Smooth muscle cell (in vitro differentiated cells): ENCODE measurements at regions not wholly inside any gene's neighbourhood (a gene's known extent, or its start where the extent isn't known, plus 50 kb on each side); places are given as distances from the start of the nearest gene placed in this dataset.

Experiments
- DNase-seq: peaks from one replicate; lab custom pipeline; 2025; ENCODE audit not compliant: unreplicated experiment; lab: John Stamatoyannopoulos, UW
- H2AFZ ChIP-seq: fragments of 200-600 bp; sonication (generic); 2 replicates; pipeline ENCODE4 v1.6.0; 2016; ENCODE audit warnings: antibody characterized with exemption, low read depth, mild to moderate bottlenecking
- H3F3A ChIP-seq: fragments of 200-600 bp; sonication (generic); 2 replicates; pipeline ENCODE4 v1.6.0; 2017; ENCODE audit warnings: antibody characterized with exemption, low read depth
- H3K27ac ChIP-seq: fragments of 200-600 bp; sonication (generic); 2 replicates; pipeline ENCODE4 v1.5.1; 2016; ENCODE audit warnings: low read depth, mild to moderate bottlenecking
- H3K27me3 ChIP-seq: fragments of 200-600 bp; sonication (generic); 2 replicates; pipeline ENCODE4 v1.6.1; 2016; ENCODE audit warnings: low read depth, mild to moderate bottlenecking
- H3K36me3 ChIP-seq: fragments of 200-600 bp; sonication (generic); 2 replicates; pipeline ENCODE4 v1.5.1; 2016; ENCODE audit warnings: low read depth
- H3K4me1 ChIP-seq: fragments of 200-600 bp; sonication (generic); 2 replicates; pipeline ENCODE4 v1.5.1; 2016; ENCODE audit warnings: low read depth
- H3K4me2 ChIP-seq: fragments of 200-600 bp; sonication (generic); 2 replicates; pipeline ENCODE4 v1.6.0; 2016; ENCODE audit warnings: mild to moderate bottlenecking
- H3K4me3 ChIP-seq: fragments of 200-600 bp; sonication (generic); 2 replicates; pipeline ENCODE4 v1.5.1; 2016; ENCODE audit warnings: mild to moderate bottlenecking
- H3K79me2 ChIP-seq: fragments of 200-600 bp; sonication (generic); 2 replicates; pipeline ENCODE4 v1.6.0; 2016; ENCODE audit warnings: low read depth, mild to moderate bottlenecking
- H3K9ac ChIP-seq: fragments of 200-600 bp; sonication (generic); 2 replicates; pipeline ENCODE4 v1.6.0; 2016; ENCODE audit warnings: low read depth
- H3K9me3 ChIP-seq: fragments of 200-600 bp; sonication (generic); replicated peaks from 2 replicates; pipeline ENCODE4 v1.5.1; 2016; ENCODE audit warnings: low read depth
- H4K20me1 ChIP-seq: fragments of 200-600 bp; sonication (generic); 2 replicates; pipeline ENCODE4 v1.6.0; 2016; ENCODE audit warnings: low read depth
- WGBS: methylation state at CpG from one replicate; pipeline ENCODE4 v1.1.7; 2016; ENCODE audit warnings: low lambda C conversion rate; 5-methylcytosine and 5-hydroxymethylcytosine counted together
- TF ChIP-seq, protein P1 (sequence below): fragments of 200-600 bp; sonication (generic); IDR thresholded peaks from 2 replicates; pipeline ENCODE4 v1.5.1; 2017; ENCODE audit warnings: borderline replicate concordance, mild to moderate bottlenecking, antibody characterized with exemption; ENCODE audit not compliant: insufficient read depth, poor library complexity, severe bottlenecking

DNA sequence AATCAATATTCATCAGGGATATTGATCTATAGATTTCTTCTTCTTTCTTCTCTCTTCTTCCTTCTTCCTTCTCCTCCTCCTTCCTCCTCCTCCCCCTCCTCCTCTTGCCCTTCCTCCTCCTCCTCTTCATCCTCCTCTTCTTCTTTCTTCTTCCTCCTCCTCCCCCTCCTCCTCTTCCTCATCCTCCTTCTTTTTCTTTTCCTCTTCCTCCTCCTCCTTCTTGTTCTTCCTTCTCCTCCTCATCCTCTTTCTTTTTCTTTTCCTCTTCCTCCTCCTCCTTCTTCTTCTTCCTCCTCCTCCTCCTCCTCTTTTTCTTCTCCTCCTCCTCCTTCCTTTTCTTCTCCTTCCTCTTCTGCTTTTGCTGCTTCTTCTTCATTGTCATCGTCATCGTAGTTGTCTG, 52.4 kb upstream of the SERINC1 start:
- H3K9ac ChIP-seq: no peak overlapping the region
- peaks cover 91% of the 10 kb centered on the region for H3K79me2 ChIP-seq
- H3K4me1 ChIP-seq: no peaks in the 10 kb centered on the region
- H3K27me3 ChIP-seq: no peaks in the 10 kb centered on the region
- H3K36me3 ChIP-seq: peaks cover 12% of the 10 kb centered on the region
- peaks cover 16% of the 10 kb centered on the region for H4K20me1 ChIP-seq
- no peak overlapping the region for H3K4me3 ChIP-seq
- TF ChIP-seq, protein P1, sequence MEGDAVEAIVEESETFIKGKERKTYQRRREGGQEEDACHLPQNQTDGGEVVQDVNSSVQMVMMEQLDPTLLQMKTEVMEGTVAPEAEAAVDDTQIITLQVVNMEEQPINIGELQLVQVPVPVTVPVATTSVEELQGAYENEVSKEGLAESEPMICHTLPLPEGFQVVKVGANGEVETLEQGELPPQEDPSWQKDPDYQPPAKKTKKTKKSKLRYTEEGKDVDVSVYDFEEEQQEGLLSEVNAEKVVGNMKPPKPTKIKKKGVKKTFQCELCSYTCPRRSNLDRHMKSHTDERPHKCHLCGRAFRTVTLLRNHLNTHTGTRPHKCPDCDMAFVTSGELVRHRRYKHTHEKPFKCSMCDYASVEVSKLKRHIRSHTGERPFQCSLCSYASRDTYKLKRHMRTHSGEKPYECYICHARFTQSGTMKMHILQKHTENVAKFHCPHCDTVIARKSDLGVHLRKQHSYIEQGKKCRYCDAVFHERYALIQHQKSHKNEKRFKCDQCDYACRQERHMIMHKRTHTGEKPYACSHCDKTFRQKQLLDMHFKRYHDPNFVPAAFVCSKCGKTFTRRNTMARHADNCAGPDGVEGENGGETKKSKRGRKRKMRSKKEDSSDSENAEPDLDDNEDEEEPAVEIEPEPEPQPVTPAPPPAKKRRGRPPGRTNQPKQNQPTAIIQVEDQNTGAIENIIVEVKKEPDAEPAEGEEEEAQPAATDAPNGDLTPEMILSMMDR: no peak
- no peak overlapping the region for H3K27ac ChIP-seq
- WGBS: 2% methylated on average over 2 of the region's 2 CpGs
- no peak overlapping the region for H3K4me2 ChIP-seq
- no peaks in the 10 kb centered on the region for H3F3A ChIP-seq
- H3K9me3 ChIP-seq: peaks cover 7% of the 10 kb centered on the region
- H2AFZ ChIP-seq: no peak overlapping the region
- DNase-seq: no peak

DNA sequence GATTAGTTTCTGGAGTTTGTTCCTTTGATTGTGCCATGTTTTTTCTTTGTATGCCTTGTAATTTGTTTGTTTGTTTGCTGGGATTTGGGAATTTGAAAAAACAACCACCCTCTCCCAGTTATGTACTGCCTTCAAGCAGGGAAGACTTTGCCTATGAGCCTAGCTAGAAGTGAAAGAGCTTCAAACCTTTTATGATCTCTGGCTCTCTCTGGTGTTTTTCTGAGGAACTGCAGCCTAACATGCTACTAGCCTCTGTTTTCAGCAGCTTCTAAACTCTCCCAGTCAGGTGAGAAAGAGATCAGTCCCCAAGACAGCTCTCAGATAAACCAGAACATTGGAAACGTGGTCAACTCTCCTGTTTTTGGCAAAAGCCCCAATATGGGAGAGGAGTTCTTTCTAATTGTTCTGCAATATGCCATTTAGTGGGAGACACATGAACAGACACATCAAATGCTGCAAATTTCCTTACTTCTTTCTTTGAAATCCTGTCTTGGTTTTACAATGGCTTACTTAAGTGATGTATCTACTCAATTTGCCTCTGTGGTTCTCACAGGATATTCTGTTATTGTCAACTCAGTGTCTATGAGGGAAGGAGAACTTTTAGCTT, 58.9 kb upstream of the SERINC1 start:
- Histone ChIP-seq H3K4me2 (no peak overlapping the region), H3K4me1 (no peaks in the 10 kb centered on the region), H3F3A (no peaks in the 10 kb centered on the region), H3K27me3 (no peaks in the 10 kb centered on the region), H3K36me3 (peaks cover 7% of the 10 kb centered on the region), H2AFZ (no peak overlapping the region), H4K20me1 (peaks cover 62% of the 10 kb centered on the region), H3K9ac (no peak overlapping the region), H3K79me2 (peaks cover 86% of the 10 kb centered on the region), H3K9me3 (peaks cover 7% of the 10 kb centered on the region), H3K4me3 (no peak overlapping the region), H3K27ac (no peak overlapping the region)
- DNase-seq: no peak
- 42% methylated on average over 1 of the region's 1 CpG for WGBS
- TF ChIP-seq, protein P1: peak; percentile 68

DNA sequence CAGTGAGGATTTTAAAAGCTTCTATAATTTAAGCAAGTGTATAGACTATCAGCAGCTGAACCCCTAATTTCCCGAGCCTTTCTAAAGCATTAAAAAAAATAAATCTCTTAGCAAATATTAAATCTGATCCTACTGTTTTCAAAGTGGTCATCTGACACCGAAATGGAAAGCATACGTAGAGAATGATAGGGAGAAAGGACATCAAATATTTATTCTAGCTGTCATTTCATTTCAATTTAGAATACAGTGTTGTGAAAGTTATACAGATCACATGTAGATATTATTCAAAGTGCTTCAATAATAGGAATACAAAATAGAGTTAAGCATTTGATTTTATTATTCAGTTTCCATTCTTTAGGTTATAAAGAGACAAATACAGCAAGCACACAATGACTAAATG, 61.9 kb upstream of the PKIB start:
- Histone ChIP-seq H3K27ac (no peak overlapping the region), H3K4me3 (no peak overlapping the region), H3F3A (no peaks in the 10 kb centered on the region), H2AFZ (no peak overlapping the region), H3K4me1 (no peaks in the 10 kb centered on the region), H3K36me3 (no peaks in the 10 kb centered on the region), H3K79me2 (peaks cover 75% of the 10 kb centered on the region), H3K9me3 (no peaks in the 10 kb centered on the region), H3K4me2 (no peak overlapping the region), H3K27me3 (no peaks in the 10 kb centered on the region), H4K20me1 (peaks cover 68% of the 10 kb centered on the region), H3K9ac (no peak overlapping the region)
- DNase-seq: no peak
- TF ChIP-seq, protein P1: no peak
- WGBS: 97% methylated on average over 3 of the region's 3 CpGs

DNA sequence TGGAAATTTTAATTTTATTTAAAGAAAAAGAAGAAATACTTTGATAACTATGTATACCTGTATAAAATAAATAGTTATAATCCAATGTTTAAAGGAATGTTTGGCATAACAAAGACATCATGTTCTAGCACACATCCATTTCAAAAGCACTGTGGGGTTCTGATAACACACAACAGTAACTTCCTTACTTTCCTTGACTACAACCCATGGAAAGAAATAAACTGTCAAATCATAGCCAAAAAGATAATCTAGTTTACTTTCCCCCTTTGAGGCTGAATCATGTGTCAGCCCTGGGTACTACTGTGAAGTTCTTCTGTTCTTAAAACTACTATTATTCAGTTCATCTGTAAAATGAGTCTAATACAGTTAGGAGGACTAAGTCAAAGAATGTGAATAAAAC, 61.4 kb upstream of the PKIB start:
- Histone ChIP-seq H3K27me3 (no peaks in the 10 kb centered on the region), H3K36me3 (no peaks in the 10 kb centered on the region), H3F3A (no peaks in the 10 kb centered on the region), H4K20me1 (peaks cover 73% of the 10 kb centered on the region), H3K9me3 (no peaks in the 10 kb centered on the region), H3K79me2 (peaks cover 74% of the 10 kb centered on the region), H3K4me3 (no peak overlapping the region), H3K4me2 (no peak overlapping the region), H3K9ac (no peak overlapping the region), H3K27ac (no peak overlapping the region), H3K4me1 (no peaks in the 10 kb centered on the region), H2AFZ (no peak overlapping the region)
- TF ChIP-seq, protein P1: no peak
- no peak for DNase-seq
